Activated CD4-positive, alpha-beta memory T cell treated with anti-CD3 and anti-CD28 coated beads for 36 hours (primary cell): ENCODE measurements at regions not wholly inside any gene's neighbourhood (a gene's known extent, or its start where the extent isn't known, plus 50 kb on each side); places are given as distances from the start of the nearest gene placed in this dataset.
"Not testable (repeated sequence)": the region's sequence is repeated elsewhere in the genome, so short reads cannot be mapped to it uniquely, and the experiment has no call there.

ENCODE experiments used
- CTCF ChIA-PET: fragments of 350-600 bp; sonication (Branson Sonifier 250); formaldehyde crosslinking; loops from one replicate; lab custom pipeline; 2021; ENCODE audit warnings: antibody characterized with exemption, inconsistent platforms; lab: Charles Lee
- POLR2A ChIA-PET: fragments of 350-600 bp; sonication (Branson Sonifier 250); formaldehyde crosslinking; loops from one replicate; lab custom pipeline; 2021; ENCODE audit warnings: antibody characterized with exemption; lab: Charles Lee
- DNase-seq: peaks from one replicate; pipeline ENCODE4 v3.0.0-alpha.2; 2020
- H3K27ac Mint-ChIP-seq: one replicate; pipeline ENCODE4 v1.8.0; 2021; ENCODE audit warnings: mixed read lengths
- H3K27me3 Mint-ChIP-seq: one replicate; pipeline ENCODE4 v1.8.0; 2021; ENCODE audit warnings: mixed read lengths
- H3K36me3 Mint-ChIP-seq: one replicate; pipeline ENCODE4 v1.8.0; 2021; ENCODE audit warnings: mixed read lengths
- H3K4me1 Mint-ChIP-seq: one replicate; pipeline ENCODE4 v1.8.0; 2021; ENCODE audit warnings: low read depth, mixed read lengths
- H3K4me3 Mint-ChIP-seq: one replicate; pipeline ENCODE4 v1.8.0; 2021; ENCODE audit warnings: mild to moderate bottlenecking, mixed read lengths
- H3K9me3 Mint-ChIP-seq: one replicate; pipeline ENCODE4 v1.8.0; 2021; ENCODE audit warnings: mixed read lengths
- intact Hi-C: fragments of 100-400 bp; cut with micrococcal nuclease; formaldehyde crosslinking; loops from one replicate; pipeline ENCODE4 v1.15.1; 2023

DNA sequence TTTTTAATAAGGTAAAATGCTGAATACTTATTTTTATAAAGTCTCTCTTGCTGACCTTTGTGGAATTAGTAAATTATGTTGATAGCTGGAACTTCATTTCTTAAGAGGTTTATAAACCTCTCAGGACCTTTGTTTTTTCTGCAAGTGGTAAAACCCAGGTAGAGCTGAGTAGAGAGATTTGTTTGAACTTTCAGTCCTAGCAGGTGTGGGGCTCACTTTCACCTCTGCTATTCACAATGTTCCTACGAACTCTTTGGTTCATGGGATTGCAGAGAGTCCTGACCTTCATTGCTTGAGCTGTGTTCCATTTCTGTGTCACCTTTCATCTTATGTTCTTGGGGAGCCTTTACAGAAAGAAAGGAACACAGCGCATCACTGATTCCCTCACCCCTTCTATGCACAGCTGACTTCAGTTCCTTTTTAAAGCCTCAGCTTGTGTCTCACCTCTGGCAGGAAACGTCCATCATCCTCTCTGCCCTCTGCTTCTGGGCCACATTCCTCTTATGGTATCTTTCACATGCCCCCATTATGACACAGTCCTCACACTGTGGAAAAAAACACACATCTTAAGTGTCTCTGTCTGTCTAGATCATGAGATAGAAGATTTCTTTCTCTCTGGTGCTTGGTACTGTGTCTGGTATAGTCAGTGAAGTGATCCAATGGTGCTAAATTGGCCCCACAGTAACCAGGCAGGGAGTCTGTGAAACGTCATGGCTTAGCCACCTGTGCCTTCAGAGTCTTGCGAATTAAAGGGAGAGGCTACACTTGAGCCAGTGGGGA lies 262.5 kb upstream of the B3GALT2 start:
- ChIA-PET POLR2A (interaction anchor here (0.9 to 1.0 kb wide), 2 partner anchors 91 to 120 kb away, joined by 3 to 4 read pairs; no protein-coding TSS in a partner anchor), CTCF (no interaction called here)
- peaks cover 22% of the 10 kb centered on the region for H3K4me1 Mint-ChIP-seq
- no peaks in the 10 kb centered on the region for H3K36me3 Mint-ChIP-seq
- intact Hi-C loops = loop anchor here (1.0 to 2.0 kb wide), 3 partner anchors 9 to 30 kb away; no protein-coding TSS in a partner anchor
- peak overlapping the region; percentile 80 for H3K27ac Mint-ChIP-seq
- DNase-seq = peak; percentile 44
- no peaks in the 10 kb centered on the region for H3K27me3 Mint-ChIP-seq
- H3K4me3 Mint-ChIP-seq = peak overlapping the region; percentile 1
- H3K9me3 Mint-ChIP-seq = no peaks in the 10 kb centered on the region

DNA sequence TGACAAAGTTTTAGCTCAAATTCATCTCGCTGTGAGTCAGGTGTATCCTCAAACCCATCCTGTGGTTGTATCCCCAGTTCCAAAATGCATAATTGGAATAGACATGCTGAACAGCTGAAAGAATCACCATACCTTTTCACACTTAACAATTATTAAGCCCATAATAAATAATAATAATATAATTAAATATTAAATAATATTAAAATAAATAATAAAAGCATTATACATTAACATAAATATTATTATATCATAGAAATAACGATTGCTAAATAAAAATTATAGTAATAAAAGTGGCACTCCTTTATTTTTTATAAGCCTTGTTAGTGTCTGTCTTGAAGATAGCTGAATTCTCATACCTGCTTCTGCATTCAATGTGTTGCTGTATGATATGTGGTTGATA lies 257.5 kb upstream of the B3GALT2 start:
- H3K27ac Mint-ChIP-seq = no peak overlapping the region
- ChIA-PET CTCF (interaction anchor here (0.8 kb wide), 1 partner anchor 41 kb away, joined by 3 read pairs; no protein-coding TSS in a partner anchor), POLR2A (no interaction called here)
- no peak overlapping the region for H3K4me3 Mint-ChIP-seq
- peaks cover 10% of the 10 kb centered on the region for H3K4me1 Mint-ChIP-seq
- H3K27me3 Mint-ChIP-seq = no peaks in the 10 kb centered on the region
- H3K9me3 Mint-ChIP-seq = peaks cover 13% of the 10 kb centered on the region
- DNase-seq = no peak
- H3K36me3 Mint-ChIP-seq = peaks cover 5% of the 10 kb centered on the region
- intact Hi-C loops = no loop called here

DNA sequence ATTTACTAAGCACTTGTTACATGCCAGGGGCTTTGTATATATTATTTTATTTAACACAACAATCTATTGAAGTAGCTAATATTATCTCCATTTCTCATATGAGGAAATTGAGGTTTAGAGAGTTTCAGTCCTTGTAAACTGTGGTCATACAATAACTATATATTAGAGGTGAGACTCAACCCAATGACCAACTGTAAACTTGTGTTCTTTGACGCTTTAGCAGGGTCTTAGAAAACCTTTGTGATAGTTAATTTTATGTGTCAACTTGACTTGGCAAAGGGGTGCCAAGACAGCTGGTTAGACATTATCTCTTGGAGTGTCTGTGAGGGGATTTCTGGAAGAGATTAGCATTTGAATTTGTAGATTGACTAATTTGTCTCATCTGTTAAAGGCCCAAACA lies 252.4 kb upstream of the B3GALT2 start:
- Mint-ChIP-seq H3K9me3 (peaks cover 33% of the 10 kb centered on the region), H3K4me3 (no peak overlapping the region)
- CTCF ChIA-PET = no interaction called here

DNA sequence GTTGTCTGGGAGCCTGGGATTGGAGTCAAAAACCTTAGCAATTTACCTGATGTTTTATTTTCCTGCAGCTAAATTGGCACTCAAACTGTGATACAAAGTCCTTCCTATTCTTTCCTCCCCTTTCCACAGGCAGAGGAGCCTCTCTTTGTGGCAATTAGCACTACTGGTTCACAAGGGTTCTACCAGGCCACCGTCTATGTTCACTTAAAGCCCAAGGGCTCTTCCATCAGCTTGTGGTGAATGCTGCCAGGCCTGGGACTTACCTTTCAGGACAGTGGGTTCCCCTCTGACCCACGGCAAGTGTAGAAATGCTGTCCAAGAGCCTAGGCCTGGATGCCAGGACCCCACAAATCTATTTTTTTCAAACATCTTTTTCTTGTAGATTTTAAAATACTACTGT lies 251.9 kb upstream of the B3GALT2 start:
- DNase-seq = no peak
- ChIA-PET POLR2A (no interaction called here), CTCF (no interaction called here)
- peaks cover 20% of the 10 kb centered on the region for H3K36me3 Mint-ChIP-seq
- intact Hi-C loops = no loop called here
- peaks cover 18% of the 10 kb centered on the region for H3K4me1 Mint-ChIP-seq
- H3K27me3 Mint-ChIP-seq = no peaks in the 10 kb centered on the region
- H3K27ac Mint-ChIP-seq = no peak overlapping the region
- peaks cover 38% of the 10 kb centered on the region for H3K9me3 Mint-ChIP-seq
- H3K4me3 Mint-ChIP-seq = no peak overlapping the region

More for the DNA sequence above, 252.4 kb upstream of the B3GALT2 start:
- peaks cover 15% of the 10 kb centered on the region for H3K36me3 Mint-ChIP-seq
- H3K4me1 Mint-ChIP-seq = peaks cover 18% of the 10 kb centered on the region
- no peak overlapping the region for H3K27ac Mint-ChIP-seq
- POLR2A ChIA-PET = no interaction called here
- intact Hi-C loops = no loop called here
- no peak for DNase-seq
- no peaks in the 10 kb centered on the region for H3K27me3 Mint-ChIP-seq

DNA sequence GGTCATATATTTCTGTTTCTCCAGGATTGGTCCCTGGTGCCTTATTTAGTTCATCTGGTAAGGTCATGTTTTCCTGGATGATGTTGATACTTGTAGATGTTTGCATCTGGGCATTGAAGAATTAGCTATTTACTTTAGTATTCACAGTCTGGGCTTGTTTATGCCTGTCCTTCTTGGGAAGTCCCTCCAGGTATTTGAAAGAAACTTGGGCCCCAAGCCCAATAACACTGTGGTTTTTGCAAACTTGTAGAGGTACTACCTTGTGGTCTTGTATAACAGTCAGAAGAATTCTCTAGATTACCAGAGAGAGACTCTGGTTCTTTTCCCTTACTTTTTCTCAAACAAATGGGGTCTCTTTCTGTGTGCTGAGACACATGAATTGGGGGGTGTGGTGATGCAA lies 251.4 kb upstream of the B3GALT2 start:
- ChIA-PET CTCF (no interaction called here), POLR2A (no interaction called here)
- Mint-ChIP-seq H3K27ac (no peak overlapping the region), H3K4me1 (peaks cover 18% of the 10 kb centered on the region), H3K4me3 (no peak overlapping the region), H3K36me3 (peaks cover 25% of the 10 kb centered on the region), H3K9me3 (peaks cover 43% of the 10 kb centered on the region), H3K27me3 (no peaks in the 10 kb centered on the region)
- intact Hi-C loops = no loop called here
- DNase-seq = no peak

GRCh38 chr1:193437333-193437732 lies 250.9 kb upstream of the B3GALT2 start:
- POLR2A ChIA-PET, H3K27ac Mint-ChIP-seq, CTCF ChIA-PET: not testable (repeated sequence)

DNA sequence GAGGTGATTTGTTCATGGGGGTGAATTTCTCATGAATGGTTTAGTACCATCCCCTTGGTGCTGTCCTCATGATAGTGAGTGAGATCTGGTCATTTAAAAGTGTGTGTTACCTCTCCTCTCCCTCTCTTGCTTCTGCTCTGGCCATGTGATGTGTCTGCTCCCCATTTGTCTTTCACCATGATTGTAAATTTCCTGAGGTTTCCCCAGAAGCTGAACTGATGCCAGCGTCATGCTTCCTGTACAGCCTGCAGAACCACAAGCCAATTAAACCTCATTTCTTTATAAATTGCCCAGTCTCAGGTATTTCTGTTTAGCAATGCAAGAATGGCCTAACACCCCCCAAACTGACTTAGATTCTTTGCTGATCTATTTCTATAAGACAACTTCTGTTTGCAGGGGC lies 249.4 kb upstream of the B3GALT2 start:
- no peak for DNase-seq
- H3K9me3 Mint-ChIP-seq = peaks cover 50% of the 10 kb centered on the region
- H3K27ac Mint-ChIP-seq = no peak overlapping the region
- H3K4me1 Mint-ChIP-seq = peaks cover 18% of the 10 kb centered on the region
- peaks cover 29% of the 10 kb centered on the region for H3K36me3 Mint-ChIP-seq
- ChIA-PET CTCF (no interaction called here), POLR2A (no interaction called here)
- intact Hi-C loops = loop anchor here (2.0 kb wide), 1 partner anchor 13 kb away; no protein-coding TSS in a partner anchor
- no peak overlapping the region for H3K4me3 Mint-ChIP-seq
- H3K27me3 Mint-ChIP-seq = no peaks in the 10 kb centered on the region

More at GRCh38 chr1:193437333-193437732, 250.9 kb upstream of the B3GALT2 start:
- H3K27me3 Mint-ChIP-seq, DNase-seq, intact Hi-C loops, H3K4me3 Mint-ChIP-seq: not testable (repeated sequence)
- H3K36me3 Mint-ChIP-seq = peaks cover 27% of the 10 kb centered on the region
- peaks cover 18% of the 10 kb centered on the region for H3K4me1 Mint-ChIP-seq
- H3K9me3 Mint-ChIP-seq = peaks cover 48% of the 10 kb centered on the region

DNA sequence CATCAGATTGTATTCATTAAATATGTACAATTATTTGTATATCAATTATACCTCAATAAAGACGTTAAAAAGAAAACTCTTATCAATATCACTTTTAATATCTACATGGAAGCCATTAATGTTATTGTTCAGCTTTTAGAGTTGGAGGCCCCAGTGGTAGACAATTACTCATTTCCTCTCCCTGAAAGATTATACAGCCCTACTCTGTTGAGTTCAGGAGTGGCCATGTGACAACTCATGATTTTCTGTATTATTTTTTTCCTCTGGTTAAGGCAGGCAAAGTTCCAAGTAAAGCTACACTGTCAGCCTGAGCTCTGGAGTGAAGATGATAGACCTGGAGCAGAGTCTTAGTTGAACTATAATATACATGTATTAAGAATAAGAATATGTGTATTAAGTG lies 247.9 kb upstream of the B3GALT2 start:
- H3K27ac Mint-ChIP-seq = no peak overlapping the region
- no peak for DNase-seq
- ChIA-PET CTCF (interaction anchor here (1.3 kb wide), 1 partner anchor 27 kb away, joined by 3 read pairs; no protein-coding TSS in a partner anchor), POLR2A (interaction anchor here (0.7 kb wide), 1 partner anchor 58 kb away, joined by 3 read pairs; no protein-coding TSS in a partner anchor)
- H3K4me3 Mint-ChIP-seq = no peak overlapping the region
- peaks cover 24% of the 10 kb centered on the region for H3K36me3 Mint-ChIP-seq
- intact Hi-C loops = loop anchor here (2.0 kb wide), 1 partner anchor 14 kb away; no protein-coding TSS in a partner anchor
- no peaks in the 10 kb centered on the region for H3K27me3 Mint-ChIP-seq
- peaks cover 41% of the 10 kb centered on the region for H3K9me3 Mint-ChIP-seq
- peaks cover 18% of the 10 kb centered on the region for H3K4me1 Mint-ChIP-seq

DNA sequence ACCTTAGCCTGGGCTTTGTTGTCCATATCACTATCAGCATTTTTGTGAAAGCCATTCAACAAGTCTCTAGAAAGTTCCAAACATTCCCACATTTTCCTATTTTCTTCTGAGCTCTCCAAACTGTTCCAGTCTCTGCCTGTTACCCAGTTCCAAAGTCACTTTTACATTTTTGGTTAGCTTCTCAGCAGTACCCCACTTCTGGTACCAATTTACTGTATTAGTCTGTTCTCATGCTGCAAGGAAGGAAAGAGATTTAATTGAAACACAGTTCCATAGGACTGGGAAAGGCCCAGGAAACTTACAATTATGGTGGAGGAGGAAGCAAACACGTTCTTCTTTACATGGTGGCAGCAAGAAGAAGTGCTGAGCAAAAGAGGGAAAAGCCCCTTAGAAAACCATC lies 247.2 kb upstream of the B3GALT2 start:
- Mint-ChIP-seq H3K4me3 (no peak overlapping the region), H3K27me3 (no peaks in the 10 kb centered on the region), H3K4me1 (peaks cover 13% of the 10 kb centered on the region), H3K36me3 (peaks cover 24% of the 10 kb centered on the region), H3K9me3 (peaks cover 41% of the 10 kb centered on the region), H3K27ac (no peak overlapping the region)
- ChIA-PET POLR2A (no interaction called here), CTCF (interaction anchor here (1.3 kb wide), 1 partner anchor 27 kb away, joined by 3 read pairs; no protein-coding TSS in a partner anchor)
- intact Hi-C loops = no loop called here
- no peak for DNase-seq

DNA sequence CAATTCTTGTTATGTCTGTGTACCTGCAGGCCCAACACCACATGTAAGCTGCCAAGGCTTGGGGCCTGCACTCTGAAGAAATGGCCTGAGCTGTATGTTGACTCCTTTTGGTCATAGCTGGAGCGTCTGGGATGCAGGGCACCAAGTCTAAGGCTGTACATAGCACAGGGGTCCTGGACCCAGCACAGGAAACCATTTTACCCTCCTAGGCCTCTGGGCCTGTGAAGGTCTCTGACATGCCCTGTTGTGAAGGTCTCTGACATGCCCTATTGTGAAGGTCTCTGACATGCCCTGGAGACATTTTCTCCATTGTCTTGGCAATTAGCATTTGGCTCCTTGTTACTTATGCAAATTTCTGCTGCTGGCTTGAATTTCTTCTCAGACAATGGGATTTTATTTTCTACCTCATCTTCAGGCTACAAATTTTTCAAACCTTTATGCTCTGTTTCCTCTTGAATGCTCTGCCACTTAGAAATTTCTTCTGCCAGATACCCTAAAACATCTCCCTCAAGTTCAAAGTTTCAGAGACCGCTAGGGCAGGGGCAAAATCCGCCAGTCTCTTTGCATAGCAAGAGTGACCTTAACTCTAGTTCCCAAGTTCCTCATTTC lies 246.7 kb upstream of the B3GALT2 start:
- no peaks in the 10 kb centered on the region for H3K27me3 Mint-ChIP-seq
- no peak for DNase-seq
- intact Hi-C loops = no loop called here
- ChIA-PET POLR2A (no interaction called here), CTCF (interaction anchor here (1.3 kb wide), 1 partner anchor 26 kb away, joined by 3 read pairs; no protein-coding TSS in a partner anchor)
- no peak overlapping the region for H3K4me3 Mint-ChIP-seq
- H3K4me1 Mint-ChIP-seq = peaks cover 9% of the 10 kb centered on the region
- H3K27ac Mint-ChIP-seq = no peak overlapping the region
- peaks cover 24% of the 10 kb centered on the region for H3K36me3 Mint-ChIP-seq
- H3K9me3 Mint-ChIP-seq = peaks cover 41% of the 10 kb centered on the region

DNA sequence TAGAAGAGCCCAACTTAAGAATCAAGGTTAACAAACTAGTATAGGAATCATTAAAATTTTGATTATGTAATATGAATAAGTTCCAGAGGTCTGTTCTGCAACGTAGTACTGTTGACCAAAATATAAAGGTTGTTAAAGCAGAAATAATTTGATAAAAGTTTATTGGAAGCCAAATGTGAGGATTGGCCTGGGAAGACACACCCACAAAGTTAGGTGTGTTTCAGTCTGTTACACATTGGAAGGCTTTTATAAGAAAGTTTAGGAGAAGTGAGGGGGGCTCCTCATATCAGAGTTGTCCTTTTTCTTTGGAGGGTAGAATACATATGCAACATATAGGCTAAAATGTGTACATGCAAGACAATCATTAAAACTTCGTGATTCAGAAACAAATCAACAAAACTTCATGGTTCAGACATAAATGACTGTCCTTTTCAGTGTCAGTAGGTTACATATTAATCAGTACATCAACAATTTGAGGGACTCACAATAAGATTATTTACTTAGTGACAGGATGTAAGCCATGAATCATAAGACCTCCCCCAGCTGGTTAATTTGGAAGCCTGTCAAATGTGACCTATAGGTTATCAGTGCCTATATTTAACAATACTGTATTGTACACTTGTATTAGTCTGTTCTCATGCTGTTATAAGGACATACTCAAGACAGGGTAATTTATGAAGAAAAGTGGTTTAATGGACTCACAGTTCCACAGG lies 245.0 kb upstream of the B3GALT2 start:
- ChIA-PET CTCF (no interaction called here), POLR2A (no interaction called here)
- DNase-seq = no peak
- no peak overlapping the region for H3K27ac Mint-ChIP-seq
- H3K4me3 Mint-ChIP-seq = no peak overlapping the region
- no peaks in the 10 kb centered on the region for H3K27me3 Mint-ChIP-seq
- intact Hi-C loops = no loop called here
- peaks cover 24% of the 10 kb centered on the region for H3K36me3 Mint-ChIP-seq
- peaks cover 6% of the 10 kb centered on the region for H3K4me1 Mint-ChIP-seq
- peaks cover 38% of the 10 kb centered on the region for H3K9me3 Mint-ChIP-seq

GRCh38 chr1:193427524-193427923 lies 241.1 kb upstream of the B3GALT2 start:
- DNase-seq = no peak
- H3K27ac Mint-ChIP-seq = no peak overlapping the region
- H3K27me3 Mint-ChIP-seq = no peaks in the 10 kb centered on the region
- peaks cover 2% of the 10 kb centered on the region for H3K36me3 Mint-ChIP-seq
- peaks cover 3% of the 10 kb centered on the region for H3K4me1 Mint-ChIP-seq
- no peak overlapping the region for H3K4me3 Mint-ChIP-seq
- ChIA-PET POLR2A (no interaction called here), CTCF (no interaction called here)
- H3K9me3 Mint-ChIP-seq = peaks cover 9% of the 10 kb centered on the region
- intact Hi-C loops = no loop called here
